ENCODE measurements at regions not wholly inside any gene's neighbourhood (a gene's known extent, or its start where the extent isn't known, plus 50 kb on each side); places are given as distances from the start of the nearest gene placed in this dataset.

- TF ChIP-seq CTCF (IDR thresholded peaks at IDR 0.05 in 4 of 5, conservative IDR thresholded peaks at IDR 0.05 in 1 of 5) = no peak
- no peak for TF ChIP-seq POLR2A (IDR thresholded peaks at IDR 0.05)
Observed at GRCh38 chr14:43413084-43413483, 1094.0 kb downstream of the FSCB start.

Data from gastrocnemius medialis (tissue), 4 donors.